ENCODE measurements at regions not wholly inside any gene's neighbourhood (a gene's known extent, or its start where the extent isn't known, plus 50 kb on each side); places are given as distances from the start of the nearest gene placed in this dataset.

- TF ChIP-seq CTCF (IDR thresholded peaks at IDR 0.05) (no peak), EZH2 (IDR thresholded peaks at IDR 0.05; ENCODE audit: borderline replicate concordance, insufficient read depth, low read depth, low read length, poor library complexity, severe bottlenecking) (no peak)
Observed at GRCh38 chr3:15152184-15152583, 53.2 kb upstream of the RBSN start.

All from B cell (primary cell).